GM18907 (cell line): ENCODE measurements at regions not wholly inside any gene's neighbourhood (a gene's known extent, or its start where the extent isn't known, plus 50 kb on each side); places are given as distances from the start of the nearest gene placed in this dataset.
"Not testable (repeated sequence)": the region's sequence is repeated elsewhere in the genome, so short reads cannot be mapped to it uniquely, and the experiment has no call there.

Source experiments
- ATAC-seq: cut with Tn5 transposase; IDR thresholded peaks from one replicate; pipeline ENCODE4 v1.9.1; 2021; ENCODE audit warnings: mild to moderate bottlenecking, moderate library complexity; ENCODE audit not compliant: unreplicated experiment

DNA sequence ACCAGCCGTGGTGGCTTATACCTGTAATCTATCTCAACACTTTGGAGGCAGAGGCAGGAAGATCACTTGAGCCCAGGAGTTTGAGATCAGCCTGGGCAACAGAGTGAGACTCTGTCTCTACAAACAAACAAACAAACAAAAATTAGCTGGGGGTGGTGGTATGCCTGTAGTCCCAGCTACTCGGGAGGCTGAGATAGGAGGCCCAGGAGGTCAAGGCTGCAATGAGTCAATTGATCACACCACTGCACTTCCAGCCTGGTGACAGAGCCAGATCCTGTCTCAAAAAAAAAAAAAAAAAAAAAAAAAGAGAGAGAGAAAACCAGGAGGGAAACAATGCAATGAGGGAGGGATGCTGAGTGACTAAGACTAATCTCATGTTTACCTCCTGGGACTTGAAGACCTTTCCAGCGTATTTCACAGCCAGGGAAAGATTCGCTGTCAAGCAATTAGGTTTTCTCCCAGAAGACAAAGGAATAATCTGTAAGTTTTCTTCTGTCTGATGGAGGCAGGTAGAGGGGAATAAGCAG is 51.1 kb upstream of the MIER3 start:
- no peak for ATAC-seq

- not testable (repeated sequence) for ATAC-seq
Measured at GRCh38 chr5:57003566-57003965, 51.6 kb upstream of the MIER3 start.

GRCh38 chr5:57004800-57005199 is 52.9 kb upstream of the MIER3 start:
- ATAC-seq, result no peak

DNA sequence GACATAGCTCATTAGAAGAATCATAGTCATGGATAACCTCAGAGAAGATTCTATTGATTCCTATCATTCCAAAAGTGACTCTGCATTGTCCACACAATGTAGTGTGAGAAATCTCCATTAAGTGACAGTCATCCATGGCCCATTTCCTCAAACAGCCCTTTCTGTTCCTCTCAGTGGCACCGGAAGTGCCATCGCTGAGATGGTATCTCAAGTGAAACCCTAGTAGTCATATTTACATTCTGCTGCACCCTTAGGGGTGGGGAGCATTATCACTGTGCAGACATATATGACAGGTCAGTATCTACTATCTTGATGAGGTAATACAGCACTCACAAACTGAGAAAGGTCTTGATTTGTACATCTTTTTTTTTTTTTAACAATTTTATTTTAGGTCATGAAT is 55.4 kb upstream of the MIER3 start:
- ATAC-seq, result peak; percentile 89

DNA sequence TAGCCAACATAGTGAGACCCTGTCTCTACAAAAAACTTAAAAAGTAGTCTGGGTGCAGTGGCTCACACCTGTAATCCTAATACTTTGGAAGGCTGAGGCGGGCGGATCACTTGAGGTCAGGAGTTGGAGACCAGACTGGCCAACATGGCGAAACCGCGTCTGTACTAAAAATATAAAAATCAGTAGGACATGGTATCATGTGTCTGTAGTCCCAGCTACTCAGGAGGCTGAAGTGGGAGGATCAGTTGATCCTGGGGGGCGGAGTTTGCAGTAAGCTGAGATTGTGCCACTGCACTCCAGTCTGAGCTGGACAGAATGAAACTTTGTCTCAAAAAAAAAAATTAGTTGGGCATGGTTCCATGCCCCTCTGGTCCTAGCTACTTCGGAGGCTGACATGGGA is 57.9 kb upstream of the MIER3 start:
- ATAC-seq, result no peak

DNA sequence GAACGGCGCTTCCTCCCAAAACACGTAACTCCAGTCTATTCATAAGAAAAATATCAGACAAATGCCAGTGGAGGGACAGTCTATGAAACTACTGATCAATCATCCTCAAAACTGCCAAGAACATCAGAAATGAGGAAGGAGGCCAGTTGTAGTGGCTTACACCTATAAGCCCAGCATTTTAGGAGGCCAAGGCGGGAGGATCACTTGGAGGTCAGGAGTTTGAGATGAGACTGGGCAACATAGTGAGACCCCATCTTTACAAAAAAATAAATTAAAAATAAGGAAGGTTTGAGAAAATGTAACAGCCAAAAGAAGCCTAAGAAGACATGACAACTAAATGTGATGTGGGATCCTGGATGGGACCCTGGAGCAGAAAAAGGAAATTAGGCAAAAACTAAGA is 58.9 kb upstream of the MIER3 start:
- ATAC-seq, result no peak

GRCh38 chr5:57012511-57012910 is 60.6 kb upstream of the MIER3 start:
- ATAC-seq, result no peak

DNA sequence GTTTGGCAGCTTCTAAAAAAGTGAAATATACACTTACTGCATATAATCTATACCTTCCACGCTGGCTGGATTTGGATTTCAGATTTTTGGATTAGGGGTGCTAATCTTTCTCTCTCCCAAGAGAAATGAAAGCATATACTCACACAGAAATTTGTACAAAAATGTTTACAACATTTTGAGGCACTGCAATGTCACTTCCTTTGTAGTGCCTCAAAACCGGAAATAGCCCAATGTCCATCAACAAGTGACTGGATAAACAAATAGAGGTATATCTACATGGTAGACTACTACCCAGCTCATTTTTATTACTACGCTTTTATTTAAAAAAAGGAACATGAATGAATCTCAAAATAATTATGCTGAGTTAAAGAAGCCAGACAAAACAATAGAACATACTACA is 74.0 kb upstream of the MIER3 start:
- ATAC-seq, result no peak

GRCh38 chr5:57028161-57028560 is 76.2 kb upstream of the MIER3 start:
- ATAC-seq, result no peak

GRCh38 chr5:57032151-57032551 is 80.2 kb upstream of the MIER3 start:
- no peak for ATAC-seq

DNA sequence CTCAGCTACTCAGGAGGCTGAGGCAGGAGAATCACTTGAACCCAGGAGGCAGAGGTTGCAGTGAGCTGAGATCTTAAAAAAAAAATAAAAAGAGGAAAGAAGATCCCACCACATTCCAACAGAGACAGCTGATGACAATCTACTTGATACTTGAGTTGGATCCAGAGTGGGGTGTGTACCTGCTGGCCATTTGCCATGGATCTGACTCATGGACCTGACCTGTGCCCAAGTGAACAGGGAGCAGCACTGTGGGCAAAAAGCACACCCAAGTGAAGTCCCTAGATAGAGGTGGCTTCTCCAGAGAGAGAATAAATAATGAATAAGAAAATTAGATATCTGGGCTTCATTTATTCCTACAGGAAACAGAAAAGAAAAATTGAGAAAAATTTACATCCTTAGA is 81.2 kb upstream of the MIER3 start:
- ATAC-seq, result no peak

- ATAC-seq, result no peak
Measured at GRCh38 chr5:57033503-57033902, 81.6 kb upstream of the MIER3 start.

GRCh38 chr5:57034201-57034916 is 82.4 kb upstream of the MIER3 start:
- ATAC-seq, result no peak

GRCh38 chr5:57035955-57036354 is 84.0 kb upstream of the MIER3 start:
- ATAC-seq, result no peak

DNA sequence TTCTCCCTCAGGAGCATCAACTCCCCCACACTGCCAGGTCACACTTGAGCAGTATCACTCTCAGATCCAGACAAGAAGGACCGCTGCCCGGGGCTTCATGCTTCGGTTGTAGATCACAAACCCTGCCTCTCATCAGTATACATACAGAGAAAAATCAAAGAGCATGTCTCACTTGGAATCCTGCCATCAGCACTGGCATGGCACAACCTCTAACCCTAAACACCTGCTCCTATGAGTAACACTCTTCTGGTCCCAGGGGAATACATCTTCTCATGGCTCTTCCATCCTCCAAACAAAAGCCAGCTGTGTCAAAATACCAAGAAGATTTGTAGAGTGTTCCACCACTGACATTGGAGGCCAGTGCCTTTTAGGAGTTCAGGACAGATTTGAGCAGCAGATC is 84.8 kb upstream of the MIER3 start:
- no peak for ATAC-seq

DNA sequence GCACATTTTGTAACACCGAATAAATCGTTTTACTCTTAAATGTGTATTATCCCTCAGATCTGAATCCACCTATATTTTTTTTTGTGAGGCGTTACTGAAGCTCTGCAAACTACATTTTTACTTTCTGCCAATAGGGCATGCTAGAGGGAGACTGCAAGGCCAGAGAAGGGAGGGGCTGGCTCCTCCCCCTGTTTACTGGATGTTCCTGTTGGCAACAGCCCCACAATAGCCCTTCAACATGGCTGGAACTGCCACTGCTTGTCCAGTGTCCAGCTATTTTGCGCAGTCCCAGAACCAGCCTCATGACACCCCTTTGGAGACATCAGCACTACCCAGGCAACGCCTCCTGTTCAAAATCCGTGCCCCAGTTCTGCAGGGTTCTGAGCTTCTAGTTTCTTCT is 85.4 kb upstream of the MIER3 start:
- no peak for ATAC-seq

DNA sequence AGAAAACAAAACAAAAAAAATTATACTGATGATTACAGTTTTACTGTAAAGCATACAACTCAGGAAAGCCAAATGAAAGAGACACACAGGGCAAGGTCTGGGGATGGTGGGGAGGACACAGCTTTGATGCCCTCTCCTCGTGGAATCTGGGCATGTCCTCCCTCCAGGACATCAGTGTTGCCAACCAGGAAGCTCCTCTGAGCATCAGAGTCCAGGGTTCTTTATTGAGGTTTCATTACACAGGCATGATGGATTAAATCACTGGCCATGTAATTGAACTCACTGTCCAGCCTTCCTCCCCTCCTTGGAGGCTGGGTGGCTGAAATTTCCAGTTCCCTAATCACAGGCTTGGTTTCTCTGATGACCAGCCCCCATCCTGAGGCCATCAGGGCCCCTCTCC is 89.6 kb upstream of the MIER3 start:
- no peak for ATAC-seq

DNA sequence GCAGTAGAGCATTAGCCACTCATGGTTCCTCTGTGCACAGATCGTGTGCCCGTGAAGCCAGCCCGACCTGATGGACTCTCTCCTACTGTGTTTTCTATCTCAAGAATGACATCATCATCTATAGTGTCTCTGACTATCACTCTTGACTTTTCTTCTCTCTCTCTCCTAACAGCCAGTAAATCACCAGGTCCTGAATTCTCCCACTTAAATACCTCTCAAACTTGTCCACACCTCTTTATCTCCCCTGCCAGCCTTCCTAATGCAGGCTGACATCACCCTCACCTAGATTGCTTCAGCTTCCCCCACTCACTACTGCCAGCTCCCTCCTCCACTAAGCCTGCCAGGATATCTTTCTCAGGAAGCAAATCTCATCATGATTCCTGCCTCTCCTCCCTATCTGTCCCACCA is 90.6 kb upstream of the MIER3 start:
- no peak for ATAC-seq

DNA sequence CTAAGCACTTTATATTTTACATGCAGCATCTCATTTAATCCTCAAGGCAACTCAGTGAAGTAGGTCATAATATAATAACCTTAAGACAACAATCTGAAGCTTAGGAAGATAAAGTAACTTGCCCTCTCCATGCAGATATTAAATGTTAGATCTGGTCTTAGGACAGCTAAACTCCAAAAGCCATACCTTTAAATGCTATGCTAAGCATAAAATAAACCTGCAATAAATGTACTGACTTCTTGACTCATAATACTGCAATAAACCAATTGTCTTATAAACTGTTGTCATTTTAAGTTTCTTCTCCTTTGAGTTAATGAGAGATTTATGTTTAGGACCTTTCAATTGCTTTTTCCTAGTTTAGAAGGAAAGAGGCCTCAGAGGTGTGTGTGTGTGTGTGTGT is 102.2 kb upstream of the MIER3 start:
- ATAC-seq, result no peak

DNA sequence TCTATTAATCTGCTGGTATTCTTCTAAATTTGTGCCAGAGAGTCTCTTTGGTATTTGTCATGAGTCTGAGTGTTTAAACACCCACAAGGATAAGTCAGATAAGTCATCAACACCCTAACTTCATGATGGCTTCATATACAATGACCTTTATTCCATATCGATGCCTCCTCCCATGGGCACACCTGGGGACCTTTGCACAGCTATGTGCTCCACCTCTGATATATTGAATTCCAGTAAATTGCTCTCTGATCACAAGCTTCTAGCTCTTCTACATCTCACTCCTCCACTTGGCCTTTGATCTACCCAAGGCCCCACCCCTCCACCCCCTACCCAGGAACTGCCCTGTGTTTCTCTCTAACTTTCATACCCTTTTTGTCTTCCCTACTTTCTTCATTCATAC is 102.7 kb upstream of the MIER3 start:
- ATAC-seq, result no peak

GRCh38 chr5:57055731-57056130 is 103.8 kb upstream of the MIER3 start:
- ATAC-seq, result no peak

DNA sequence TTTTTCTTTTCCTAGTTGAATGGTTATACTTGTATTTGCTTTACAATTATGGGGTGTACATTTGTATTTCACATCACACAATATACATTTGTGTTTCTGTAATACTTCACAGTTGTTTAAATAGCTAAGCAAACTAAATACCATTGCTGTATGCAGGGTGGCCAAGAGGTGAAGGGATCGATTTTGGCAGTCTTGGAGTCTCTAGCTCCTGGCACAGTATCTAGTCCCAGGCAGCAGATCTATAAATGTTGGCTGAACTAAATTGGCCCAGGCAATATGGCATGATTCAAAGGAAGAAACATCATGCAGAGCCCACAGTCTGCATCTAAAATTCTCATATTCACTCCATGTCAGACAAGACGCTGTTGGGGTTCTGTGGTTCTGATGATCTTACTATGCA is 110.1 kb upstream of the GPBP1 start:
- ATAC-seq, result no peak

DNA sequence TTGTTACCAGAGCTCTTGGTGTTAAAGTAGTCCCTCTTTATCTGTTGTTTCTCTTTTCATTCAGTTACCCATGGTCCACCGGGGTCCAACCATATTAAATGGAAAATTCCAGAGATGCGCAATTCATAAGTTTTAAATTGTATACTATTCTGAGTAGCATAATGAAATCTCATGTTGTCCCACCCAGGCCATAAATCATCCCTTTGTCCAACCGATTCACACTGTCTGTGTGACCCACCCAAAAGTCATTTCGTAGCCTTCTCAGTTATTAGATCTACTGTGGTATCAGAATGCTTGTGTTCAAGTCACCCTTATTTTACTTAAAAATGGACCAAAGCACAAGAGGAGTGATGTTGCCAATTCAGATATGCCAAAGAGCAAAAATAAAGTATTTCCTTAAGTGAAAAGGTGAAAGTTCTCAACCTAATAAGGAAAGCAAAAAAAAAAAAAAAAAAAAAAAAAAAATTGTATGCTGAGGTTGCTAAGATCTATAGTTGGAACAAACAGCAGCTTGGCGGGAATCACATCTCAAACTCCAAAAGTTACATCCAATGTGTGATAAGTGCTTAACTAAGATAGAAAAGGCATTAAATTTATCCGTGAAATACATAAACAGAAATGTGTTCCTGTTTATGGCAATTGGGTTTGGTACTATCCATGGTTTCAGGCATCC is 106.8 kb upstream of the GPBP1 start:
- ATAC-seq, result no peak
